HEK293 (cell line): ENCODE measurements at regions not wholly inside any gene's neighbourhood (a gene's known extent, or its start where the extent isn't known, plus 50 kb on each side); places are given as distances from the start of the nearest gene placed in this dataset.

ENCODE experiments used
- CTCF ChIA-PET: fragments of 350-600 bp; formaldehyde crosslinking; extraction: SDS; loops from one replicate; lab custom pipeline; 2021; ENCODE audit warnings: antibody characterized with exemption; lab: Yijun Ruan, JAX
- POLR2A ChIA-PET: fragments of 300-600 bp; formaldehyde crosslinking; extraction: SDS; loops from one replicate; lab custom pipeline; 2020; ENCODE audit warnings: antibody characterized with exemption, inconsistent platforms; lab: Yijun Ruan, JAX
- H3K27ac ChIP-seq: fragments of 200-500 bp; sonication (Bioruptor generic); 2 replicates; pipeline ENCODE4 v1.5.1; 2014; ENCODE audit warnings: low read depth, low read length, control low read depth, inconsistent platforms; ENCODE audit errors: extremely low read depth
- H3K36me3 ChIP-seq, 2 experiments: fragments of 200-500 bp in 1 of 2; sonication (Bioruptor generic) in 1 of 2; 1 replicate in 1 of 2; 2 replicates in 1 of 2; pipeline ENCODE4 v1.5.1; 2014 to 2017; ENCODE audit warnings: inconsistent platforms in 2 of 2, low read length in 2 of 2; ENCODE audit not compliant: control insufficient read depth in 2 of 2, insufficient read depth in 1 of 2
- H3K4me1 ChIP-seq: fragments of 200-500 bp; sonication (Bioruptor generic); 2 replicates; pipeline ENCODE4 v1.5.1; 2014; ENCODE audit warnings: mild to moderate bottlenecking, low read length, inconsistent platforms; ENCODE audit not compliant: control insufficient read depth, insufficient read depth
- H3K4me3 ChIP-seq: 2 replicates; pipeline ENCODE4 v1.5.1; 2011; ENCODE audit warnings: low read depth, mild to moderate bottlenecking, control low read depth, low read length, moderate library complexity
- H3K9me3 ChIP-seq: fragments of 200-500 bp; sonication (Bioruptor generic); 2 replicates; pipeline ENCODE4 v1.5.1; 2014; ENCODE audit warnings: low read depth, low read length, inconsistent platforms; ENCODE audit not compliant: control insufficient read depth, insufficient read depth
- BCL11B ChIP-seq: fragments of 450-650 bp; formaldehyde crosslinking; IDR thresholded peaks from 2 replicates; pipeline ENCODE4 v1.5.1; 2016; ENCODE audit warnings: low read depth, missing biosample characterization, missing genetic modification characterization
- MYNN ChIP-seq: fragments of 450-650 bp; formaldehyde crosslinking; IDR thresholded peaks from 2 replicates; pipeline ENCODE4 v1.5.1; 2016; ENCODE audit warnings: missing biosample characterization, missing genetic modification characterization, borderline replicate concordance
- SALL2 ChIP-seq: fragments of 450-650 bp; formaldehyde crosslinking; IDR thresholded peaks from 2 replicates; pipeline ENCODE4 v1.5.0; 2017; ENCODE audit warnings: missing biosample characterization, mild to moderate bottlenecking, missing genetic modification characterization, borderline replicate concordance
- ZBTB26 ChIP-seq: fragments of 450-650 bp; formaldehyde crosslinking; optimal IDR thresholded peaks from 2 replicates; pipeline ENCODE3; 2016; ENCODE audit warnings: missing biosample characterization, mild to moderate bottlenecking, missing genetic modification characterization
- ZBTB6 ChIP-seq: fragments of 450-650 bp; formaldehyde crosslinking; IDR thresholded peaks from 2 replicates; pipeline ENCODE4 v1.5.1; 2017; ENCODE audit warnings: missing biosample characterization, missing genetic modification characterization
- ZIC2 ChIP-seq: fragments of 450-650 bp; formaldehyde crosslinking; IDR thresholded peaks from 2 replicates; pipeline ENCODE4 v1.5.1; 2016; ENCODE audit warnings: missing biosample characterization, missing genetic modification characterization
- ZNF10 ChIP-seq: fragments of 450-650 bp; formaldehyde crosslinking; IDR thresholded peaks from 2 replicates; pipeline ENCODE4 v1.5.1; 2017; ENCODE audit warnings: missing biosample characterization, missing genetic modification characterization
- ZNF112 ChIP-seq: fragments of 450-650 bp; formaldehyde crosslinking; IDR thresholded peaks from 2 replicates; pipeline ENCODE4 v1.5.0; 2017; ENCODE audit warnings: missing biosample characterization, missing genetic modification characterization
- ZNF114 ChIP-seq: fragments of 450-650 bp; formaldehyde crosslinking; IDR thresholded peaks from 2 replicates; pipeline ENCODE4 v1.5.0; 2017; ENCODE audit warnings: missing biosample characterization, missing genetic modification characterization
- ZNF121 ChIP-seq: fragments of 450-650 bp; formaldehyde crosslinking; IDR thresholded peaks from 2 replicates; pipeline ENCODE4 v1.5.1; 2016; ENCODE audit warnings: missing biosample characterization, missing genetic modification characterization
- ZNF148 ChIP-seq: fragments of 450-650 bp; formaldehyde crosslinking; IDR thresholded peaks from 2 replicates; pipeline ENCODE4 v1.5.0; 2017; ENCODE audit warnings: missing biosample characterization, missing genetic modification characterization, borderline replicate concordance
- ZNF16 ChIP-seq: fragments of 450-650 bp; formaldehyde crosslinking; IDR thresholded peaks from 2 replicates; pipeline ENCODE4 v1.5.1; 2016; ENCODE audit warnings: low read depth, missing biosample characterization, missing genetic modification characterization
- ZNF18 ChIP-seq: fragments of 450-650 bp; formaldehyde crosslinking; IDR thresholded peaks from 2 replicates; pipeline ENCODE4 v1.5.1; 2016; ENCODE audit warnings: missing biosample characterization, missing genetic modification characterization
- ZNF37A ChIP-seq: fragments of 450-650 bp; IDR thresholded peaks from 2 replicates; pipeline ENCODE4 v1.5.1; 2018; ENCODE audit warnings: missing biosample characterization, missing genetic modification characterization
- ZNF513 ChIP-seq: fragments of 450-650 bp; IDR thresholded peaks from 2 replicates; pipeline ENCODE4 v1.5.1; 2018; ENCODE audit warnings: missing biosample characterization, missing genetic modification characterization
- ZNF530 ChIP-seq: fragments of 450-650 bp; formaldehyde crosslinking; IDR thresholded peaks from 2 replicates; pipeline ENCODE4 v1.5.1; 2016; ENCODE audit warnings: low read depth, missing biosample characterization, missing genetic modification characterization
- ZNF623 ChIP-seq: fragments of 450-650 bp; formaldehyde crosslinking; IDR thresholded peaks from 2 replicates; pipeline ENCODE4 v1.5.1; 2016; ENCODE audit warnings: missing biosample characterization, missing genetic modification characterization
- ZNF658 ChIP-seq: fragments of 450-650 bp; formaldehyde crosslinking; IDR thresholded peaks from 2 replicates; pipeline ENCODE4; 2016; ENCODE audit warnings: missing biosample characterization, missing genetic modification characterization
- ZNF664 ChIP-seq: fragments of 450-650 bp; formaldehyde crosslinking; IDR thresholded peaks from 2 replicates; pipeline ENCODE4 v1.5.1; 2016; ENCODE audit warnings: missing biosample characterization, missing genetic modification characterization

GRCh38 chr13:111946214-111946613, 120.7 kb upstream of the SOX1 start:
- Histone ChIP-seq H3K4me3 (no peak overlapping the region), H3K36me3 (no peaks in the 10 kb centered on the region), H3K4me1 (no peaks in the 10 kb centered on the region), H3K9me3 (no peaks in the 10 kb centered on the region), H3K27ac (no peak overlapping the region)
- ChIA-PET POLR2A (no interaction called here), CTCF (no interaction called here)
- TF ChIP-seq ZNF623: no peak
- no peak for TF ChIP-seq ZNF513 (tag by site-specific recombination)
- TF ChIP-seq ZNF114 (tag by site-specific recombination): no peak
- no peak for TF ChIP-seq ZNF16 (tag by site-specific recombination)
- no peak for TF ChIP-seq ZNF112 (tag by site-specific recombination)
- TF ChIP-seq SALL2 (tag by site-specific recombination): no peak
- TF ChIP-seq ZBTB26 (tag by site-specific recombination): no peak
- no peak for TF ChIP-seq ZNF664
- no peak for TF ChIP-seq ZNF658 (tag by site-specific recombination)
- no peak for TF ChIP-seq MYNN (tag by site-specific recombination)
- TF ChIP-seq ZBTB6 (tag by site-specific recombination): no peak
- no peak for TF ChIP-seq ZNF121 (tag by site-specific recombination)
- no peak for TF ChIP-seq ZIC2 (tag by site-specific recombination)
- no peak for TF ChIP-seq ZNF530
- TF ChIP-seq ZNF148 (tag by site-specific recombination): no peak
- no peak for TF ChIP-seq ZNF18
- no peak for TF ChIP-seq ZNF37A (tag by site-specific recombination)
- TF ChIP-seq, all 188 proteins: peak for 0

GRCh38 chr13:111947026-111947810, 119.7 kb upstream of the SOX1 start:
- ChIA-PET POLR2A (no interaction called here), CTCF (no interaction called here)
- Histone ChIP-seq H3K27ac (no peak overlapping the region), H3K4me3 (no peak overlapping the region), H3K4me1 (no peaks in the 10 kb centered on the region), H3K36me3 (no peaks in the 10 kb centered on the region), H3K9me3 (no peaks in the 10 kb centered on the region)
- no peak for TF ChIP-seq BCL11B
- TF ChIP-seq ZNF10 (tag by site-specific recombination): no peak
